ENCODE measurements at regions not wholly inside any gene's neighbourhood (a gene's known extent, or its start where the extent isn't known, plus 50 kb on each side); places are given as distances from the start of the nearest gene placed in this dataset.
"Not testable (repeated sequence)": the region's sequence is repeated elsewhere in the genome, so short reads cannot be mapped to it uniquely, and the experiment has no call there.

DNA sequence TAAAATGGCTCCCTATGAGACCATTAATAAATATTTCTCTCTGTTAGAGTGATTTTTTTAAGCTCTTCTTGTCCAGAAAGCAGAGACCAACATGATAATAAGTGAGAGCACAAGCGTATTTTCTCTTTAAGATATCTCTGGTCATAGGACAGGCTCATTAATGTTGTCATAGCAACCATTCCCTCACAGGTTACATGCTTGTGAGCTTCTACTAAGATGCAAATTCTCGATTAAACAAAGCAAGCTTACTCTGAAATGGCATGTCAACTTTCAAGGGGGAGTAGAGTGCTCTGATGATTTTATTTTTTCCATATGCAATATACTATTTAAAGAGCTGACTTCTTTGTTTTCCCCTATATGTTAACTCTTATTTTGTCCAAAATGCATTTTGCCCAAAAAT, 487.2 kb upstream of the LCORL start:
- no peak for DNase-seq

DNA sequence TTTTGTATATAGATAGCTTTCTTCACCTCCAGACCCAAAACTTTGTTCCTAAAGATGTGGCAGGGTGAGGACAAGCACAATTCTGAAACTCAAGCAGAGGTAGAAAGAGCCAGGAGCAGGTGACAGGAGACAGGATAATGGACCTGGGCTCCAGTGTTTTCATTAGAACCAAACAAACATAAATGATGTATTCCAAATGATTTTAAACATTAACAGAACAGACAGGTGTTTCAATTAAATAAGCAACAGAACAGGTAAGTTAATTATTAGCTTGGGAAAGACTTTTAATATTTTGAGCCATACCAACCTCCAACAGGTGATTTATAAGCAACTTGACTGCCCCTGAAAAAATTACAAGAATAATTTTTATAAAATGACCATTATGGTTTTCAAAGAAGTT, 459.4 kb upstream of the LCORL start:
- no peak for DNase-seq

DNA sequence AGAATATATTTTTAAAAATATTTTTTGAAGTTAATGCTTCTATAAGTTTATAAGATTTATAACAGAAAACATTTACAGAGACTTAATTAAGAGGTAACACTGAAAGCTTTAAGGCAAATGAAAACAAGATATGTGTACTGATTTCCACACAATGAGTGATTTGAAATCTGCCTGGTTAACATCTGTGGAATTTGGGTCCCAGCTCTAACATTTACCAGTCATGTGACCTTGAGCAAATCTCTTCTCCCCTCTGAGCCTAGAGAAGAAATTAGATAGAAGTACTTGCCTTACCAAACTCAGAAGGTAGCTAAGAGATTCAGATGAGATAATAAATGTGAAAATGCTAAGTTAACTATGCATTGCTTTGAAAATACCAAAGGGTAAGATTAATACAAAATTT, 458.8 kb upstream of the LCORL start:
- DNase-seq = no peak

DNA sequence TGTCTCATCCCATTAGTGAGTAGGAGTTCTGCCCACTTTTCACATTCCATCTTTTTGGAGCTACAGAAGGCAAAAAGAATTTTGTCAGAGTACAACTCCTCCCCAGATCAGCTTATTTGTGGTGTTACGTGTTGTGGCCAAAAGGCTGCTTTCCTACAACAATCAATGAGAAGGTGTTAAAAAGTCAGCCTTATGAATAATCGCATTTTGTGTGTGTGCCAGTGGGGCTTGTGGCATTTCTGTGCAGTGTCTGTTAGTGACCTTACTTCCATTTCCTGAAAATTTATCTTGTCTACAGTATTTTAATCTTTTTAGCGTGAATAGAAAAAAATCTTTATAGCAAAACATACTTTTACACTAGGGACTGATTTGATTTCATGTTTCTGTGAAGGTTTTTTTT, 458.3 kb upstream of the LCORL start:
- DNase-seq = no peak

DNA sequence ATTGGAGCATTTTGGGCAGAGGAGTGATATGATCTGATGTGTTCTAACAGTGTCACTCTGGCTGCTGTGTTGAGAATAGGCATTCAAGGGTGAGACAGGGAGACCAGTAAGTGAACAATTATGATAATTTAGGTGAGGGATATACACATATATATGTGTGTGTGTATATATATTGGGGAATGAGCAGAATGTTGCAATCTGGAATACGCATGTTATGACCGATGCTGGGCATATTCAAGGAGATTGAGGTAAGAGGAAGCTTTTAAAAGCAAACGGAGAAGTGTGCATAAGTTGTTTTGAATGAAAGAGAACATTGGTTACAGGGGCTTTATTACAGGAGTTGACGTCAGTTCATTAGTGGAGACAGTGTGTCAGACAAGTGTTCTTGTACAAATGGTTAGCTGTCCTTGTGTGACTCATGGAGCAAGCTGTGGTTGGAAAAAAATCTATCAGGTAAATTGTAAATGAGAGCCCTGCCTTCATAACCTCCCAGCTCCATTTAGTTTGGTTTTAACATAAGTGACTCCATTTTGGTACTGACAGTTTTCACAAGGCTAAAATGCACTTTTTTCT, 442.5 kb upstream of the LCORL start:
- no peak for DNase-seq

DNA sequence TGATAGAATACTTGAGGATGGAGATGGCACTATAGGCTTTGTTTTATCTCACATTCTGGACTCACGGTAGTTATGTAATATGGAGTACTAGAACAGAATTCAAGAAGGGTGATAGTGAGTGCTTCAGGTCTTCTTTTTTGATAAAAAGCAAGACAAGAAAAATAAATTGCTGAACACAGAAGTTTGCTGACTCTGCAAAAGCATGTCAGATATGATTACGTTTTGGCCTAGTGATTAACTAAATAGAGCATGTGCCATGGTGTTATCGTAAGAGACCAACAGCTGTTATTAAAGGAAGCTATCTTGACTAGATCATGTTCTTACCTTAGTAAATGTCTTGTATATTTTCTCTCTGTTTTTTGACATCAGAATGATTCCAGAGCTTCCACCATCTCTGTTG, 436.9 kb upstream of the LCORL start:
- no peak for DNase-seq

DNA sequence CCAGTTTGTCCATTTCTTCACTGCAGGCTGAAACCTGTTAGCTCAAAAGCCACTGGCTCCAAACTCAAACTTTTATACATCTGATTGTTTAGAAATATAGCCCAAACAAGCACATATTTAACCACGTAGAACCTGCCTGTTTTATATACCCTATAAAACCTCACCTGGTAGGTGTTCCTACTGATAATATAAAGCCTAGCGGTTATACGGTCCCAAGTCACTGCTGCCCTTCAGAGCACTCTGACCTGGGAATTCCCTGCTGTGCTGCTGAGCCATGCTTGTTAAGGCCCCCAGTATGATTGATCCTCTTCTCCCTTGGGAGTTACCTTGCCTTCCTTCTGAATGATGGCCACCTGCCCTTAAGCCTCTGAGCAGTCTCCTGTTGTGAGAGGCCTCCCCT, 432.8 kb upstream of the LCORL start:
- no peak for DNase-seq

DNA sequence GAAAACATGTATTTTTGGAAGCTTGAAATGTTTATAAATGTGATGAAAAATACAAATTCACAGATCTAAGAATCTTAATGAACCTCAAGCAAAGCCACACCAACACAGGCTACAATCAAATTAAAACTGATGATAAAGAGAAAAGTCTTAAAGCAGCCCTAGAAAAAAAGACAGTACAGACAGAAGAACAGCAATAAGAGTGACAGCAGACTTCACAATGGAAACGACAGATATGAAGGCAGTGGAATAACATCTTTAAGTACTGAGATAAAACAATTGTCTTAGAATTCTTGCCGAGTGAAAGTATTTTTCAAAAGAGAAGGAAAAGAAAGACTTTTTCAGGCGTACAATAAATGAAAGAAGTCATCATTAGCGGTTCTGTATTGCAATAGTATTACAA, 423.6 kb upstream of the LCORL start:
- no peak for DNase-seq

DNA sequence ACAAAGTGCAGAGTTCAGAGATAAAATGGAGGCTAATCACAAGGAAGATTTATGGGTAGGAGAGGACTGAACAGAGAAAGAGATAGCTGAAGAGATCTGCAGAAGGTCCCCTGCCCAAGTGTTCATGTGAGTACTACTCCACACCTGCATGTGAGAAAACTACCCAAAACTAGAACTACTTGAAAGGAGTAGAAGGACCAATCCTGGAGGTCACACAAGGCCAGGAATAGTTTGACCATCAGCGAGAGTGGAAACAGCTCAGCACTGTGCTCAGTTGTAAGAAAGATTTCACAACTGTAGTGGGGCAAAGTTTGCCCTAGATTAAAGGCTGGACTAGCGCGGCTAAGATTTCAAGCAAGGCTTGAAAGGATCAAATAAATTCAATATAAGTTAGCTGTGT, 422.7 kb upstream of the LCORL start:
- DNase-seq = no peak

DNA sequence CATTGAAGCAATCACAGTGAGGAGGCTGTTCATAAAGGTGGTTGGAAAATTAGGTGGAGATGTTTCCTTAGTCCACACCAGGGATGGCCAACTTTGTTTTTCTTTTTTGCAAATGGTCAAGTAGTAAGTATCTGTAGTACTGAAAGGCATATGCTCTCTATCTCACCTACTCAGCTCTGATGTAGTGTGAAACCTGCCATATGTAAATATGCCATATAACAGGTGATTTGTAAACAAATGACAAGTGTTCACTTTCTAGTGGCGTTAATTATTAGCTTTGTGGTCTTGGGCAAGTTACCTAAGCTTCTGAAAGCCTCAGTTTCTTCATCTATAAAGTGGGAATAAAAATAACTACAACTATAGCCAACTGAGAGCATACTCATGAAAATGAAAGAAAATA, 421.4 kb upstream of the LCORL start:
- DNase-seq = no peak

DNA sequence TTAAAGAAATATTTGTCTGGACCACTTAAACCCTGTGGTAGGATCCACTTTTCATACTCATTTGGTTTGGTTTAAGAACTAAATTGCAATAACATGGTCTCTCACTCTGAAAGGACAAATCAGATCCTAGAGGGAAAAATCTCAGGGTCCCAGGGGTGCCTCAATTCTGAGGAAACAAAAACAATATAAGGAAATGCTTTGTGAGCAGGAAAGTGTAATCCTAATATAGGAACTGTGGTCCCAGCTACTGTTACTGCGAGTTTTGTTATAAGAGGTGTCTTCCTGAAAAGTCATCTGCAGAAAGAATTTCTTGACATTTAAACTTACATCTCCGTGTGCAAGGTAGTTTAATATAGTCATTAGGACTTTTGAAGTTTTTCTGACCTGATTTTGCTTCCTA, 420.1 kb upstream of the LCORL start:
- no peak for DNase-seq

DNA sequence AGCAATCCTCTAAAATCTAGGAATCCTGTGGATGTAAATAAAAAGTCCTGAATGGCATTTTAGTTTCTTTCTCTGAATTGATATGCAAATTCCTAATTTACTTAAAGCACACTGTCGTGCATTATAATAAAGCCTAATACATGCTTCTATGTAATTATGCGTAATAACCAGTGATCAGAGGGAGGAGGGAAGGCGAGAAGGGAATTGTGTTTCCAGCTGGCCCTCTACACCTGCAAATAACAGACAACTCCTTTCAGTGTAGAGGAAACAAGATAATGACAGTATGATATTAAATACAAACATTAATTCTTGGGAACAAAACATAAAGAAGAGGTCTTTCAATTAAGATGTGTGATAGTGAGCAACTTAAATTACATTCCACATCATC, 419.6 kb upstream of the LCORL start:
- no peak for DNase-seq

DNA sequence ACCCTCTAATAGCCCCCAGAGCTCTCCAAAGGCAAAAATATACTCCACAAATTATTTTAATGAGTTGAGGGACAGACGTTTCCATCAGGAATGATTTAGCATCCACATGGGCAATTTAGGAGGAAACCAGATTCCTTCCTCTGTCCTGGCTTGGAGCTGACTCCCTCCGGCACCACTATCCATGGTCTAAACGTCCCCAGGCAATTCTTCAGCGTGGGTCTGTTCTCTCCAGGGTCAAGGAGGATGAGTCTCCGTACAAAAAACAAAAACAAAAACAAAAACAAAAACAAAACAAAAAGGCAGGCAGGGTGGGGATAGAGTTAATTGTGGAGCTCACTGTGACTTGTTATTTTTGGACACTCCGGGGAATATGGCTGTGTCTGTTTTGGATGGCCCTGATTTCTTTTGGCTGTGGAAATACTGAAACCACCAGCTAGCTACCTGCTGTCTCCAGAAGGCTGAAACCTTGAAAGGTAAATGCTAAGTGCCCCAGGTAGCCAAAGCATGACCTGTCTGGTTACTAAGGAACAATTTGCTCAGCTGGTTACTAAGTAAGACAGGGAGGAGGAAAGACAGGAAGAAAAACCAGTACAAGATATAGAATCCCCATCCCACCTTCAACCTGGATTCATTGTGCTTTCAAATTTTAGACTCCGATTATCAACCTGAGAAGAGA, 419.1 kb upstream of the LCORL start:
- DNase-seq = no peak

DNA sequence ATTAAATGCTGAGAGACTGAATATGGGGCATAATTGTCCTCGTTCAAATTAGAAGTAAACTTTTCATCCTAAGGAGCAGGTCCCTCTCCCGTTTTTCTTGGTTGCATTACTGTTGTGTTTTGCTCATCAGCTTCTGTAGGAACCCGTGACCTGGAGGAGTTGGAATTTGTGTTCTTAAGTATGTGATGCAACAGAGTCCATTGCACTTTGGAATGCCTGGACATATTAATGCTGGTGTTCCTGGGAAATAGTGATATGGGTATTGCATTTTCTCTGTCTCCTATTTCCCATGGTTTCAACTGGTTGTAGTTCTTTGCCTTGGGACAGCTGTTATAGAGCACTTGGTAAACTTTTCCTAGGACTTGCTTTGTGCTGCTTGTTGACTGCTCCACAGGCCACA, 417.8 kb upstream of the LCORL start:
- DNase-seq = no peak

DNA sequence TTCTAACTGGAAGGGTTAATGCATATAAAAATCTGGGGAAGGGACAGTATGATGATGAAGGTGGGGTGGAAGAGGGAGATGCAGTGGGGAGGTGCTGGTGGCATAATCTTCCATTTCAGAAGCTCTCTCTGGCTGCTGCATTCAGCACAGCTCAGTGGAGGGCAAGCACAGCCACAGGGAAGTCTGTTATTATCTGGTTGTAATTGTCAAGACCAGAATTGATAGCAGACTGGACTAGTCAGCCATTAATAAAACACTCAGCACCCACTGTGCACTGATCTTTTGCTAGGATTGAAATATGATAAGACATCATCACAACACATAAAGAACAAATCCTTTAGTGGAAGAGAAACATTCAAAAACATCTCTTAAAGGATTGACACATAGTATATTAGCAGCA, 414.2 kb upstream of the LCORL start:
- DNase-seq = no peak

DNA sequence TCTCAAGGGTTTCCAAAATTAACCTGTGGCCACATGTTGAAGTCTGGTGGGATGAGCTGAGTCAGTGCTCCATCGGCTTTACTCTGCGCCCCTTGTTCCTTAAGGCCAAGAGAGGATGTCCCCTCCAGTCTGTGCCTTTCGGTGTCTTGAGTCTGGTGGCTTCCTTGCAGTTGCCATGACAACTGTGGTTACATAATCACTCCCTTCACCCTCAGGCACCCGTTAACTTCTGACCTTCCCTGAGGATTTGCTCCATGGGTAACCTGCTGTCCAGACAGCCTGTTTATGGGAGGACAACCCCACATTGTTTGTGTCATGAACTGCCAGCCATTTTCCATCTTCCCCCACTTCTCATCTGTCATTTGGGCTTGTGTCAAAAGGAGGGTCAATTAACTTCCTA, 401.1 kb upstream of the LCORL start:
- DNase-seq = no peak

DNA sequence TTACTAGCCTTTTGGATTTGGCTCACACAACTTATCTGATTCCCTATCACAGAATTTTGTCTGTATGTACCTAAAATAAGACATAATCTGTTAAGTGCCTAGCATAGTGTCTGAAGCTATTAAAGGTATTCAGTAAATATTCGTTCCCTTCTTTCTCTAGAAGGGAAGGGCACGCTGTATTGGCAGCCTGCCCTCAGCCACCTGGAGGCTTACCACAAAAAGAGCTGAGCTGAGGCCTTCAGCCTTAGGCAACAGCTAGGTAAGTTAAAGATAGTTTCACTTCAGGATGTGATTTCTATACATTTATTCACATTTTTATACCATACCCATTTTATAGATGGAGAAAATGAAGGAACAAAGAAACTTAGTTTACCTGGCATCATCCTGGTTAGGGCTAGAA, 400.0 kb upstream of the LCORL start:
- DNase-seq = no peak

DNA sequence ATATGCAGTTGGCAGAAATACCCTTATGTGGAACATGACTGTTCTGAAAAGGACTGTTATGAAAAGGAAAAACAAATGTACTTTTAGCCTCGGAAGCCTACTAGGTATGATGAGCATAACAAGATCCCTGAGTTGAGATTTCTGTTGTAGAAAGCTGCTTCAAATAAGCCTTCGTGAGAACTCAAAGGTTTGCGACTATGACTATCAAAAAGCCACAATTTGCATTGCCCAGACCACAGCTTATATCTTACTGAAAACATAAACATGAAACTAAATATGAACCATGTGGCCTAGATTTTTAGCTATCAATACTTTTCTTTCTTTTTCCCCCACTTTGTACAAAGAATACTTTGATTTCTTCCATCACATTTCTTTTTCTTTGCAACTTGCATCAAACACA, 398.2 kb upstream of the LCORL start:
- no peak for DNase-seq

DNA sequence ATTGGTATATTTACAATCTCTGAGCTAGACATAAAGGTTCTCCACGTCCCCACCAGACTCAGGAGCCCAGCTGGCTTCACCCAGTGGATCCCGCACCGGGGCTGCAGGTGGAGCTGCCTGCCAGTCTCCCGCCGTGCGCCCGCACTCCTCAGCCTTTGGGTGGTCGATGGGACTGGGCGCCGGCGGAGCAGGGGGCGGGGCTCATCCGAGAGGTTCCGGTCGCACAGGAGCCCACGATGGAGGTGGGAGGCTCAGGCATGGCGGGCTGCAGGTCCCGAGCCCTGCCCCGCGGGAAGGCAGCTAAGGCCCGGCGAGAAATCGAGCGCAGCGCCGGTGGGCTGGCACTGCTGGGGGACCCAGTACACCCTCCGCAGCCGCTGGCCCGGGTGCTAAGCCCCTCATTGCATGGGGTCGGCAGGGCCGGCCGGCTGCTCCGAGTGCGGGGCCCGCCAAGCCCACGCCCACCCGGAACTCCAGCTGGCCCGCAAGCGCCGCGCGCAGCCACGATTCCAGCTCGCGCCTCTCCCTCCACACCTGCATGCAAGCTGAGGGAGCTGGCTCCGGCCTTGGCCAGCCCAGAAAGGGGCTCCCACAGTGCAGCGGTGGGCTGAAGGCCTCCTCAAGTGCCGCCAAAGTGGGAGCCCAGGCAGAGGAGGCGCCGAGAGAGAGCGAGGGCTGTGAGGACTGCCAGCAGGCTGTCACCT, 396.8 kb upstream of the LCORL start:
- not testable (repeated sequence) for DNase-seq

DNA sequence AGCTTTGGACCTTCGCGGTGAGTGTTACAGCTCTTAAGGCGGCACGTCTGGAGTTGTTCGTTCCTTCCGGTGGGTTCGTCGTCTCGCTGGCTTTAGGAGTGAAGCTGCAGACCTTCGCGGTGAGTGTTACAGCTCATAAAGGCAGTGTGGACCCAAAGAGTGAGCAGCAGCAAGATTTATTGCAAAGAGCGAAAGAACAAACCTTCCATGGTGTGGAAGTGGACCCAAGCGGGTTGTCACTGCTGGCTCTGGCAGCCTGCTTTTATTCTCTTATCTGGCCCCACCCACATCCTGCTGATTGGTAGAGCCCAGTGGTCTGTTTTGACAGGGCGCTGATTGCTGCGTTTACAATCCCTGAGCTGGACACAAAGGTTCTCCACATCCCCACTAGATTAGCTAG, 396.1 kb upstream of the LCORL start:
- DNase-seq = not testable (repeated sequence)

DNA sequence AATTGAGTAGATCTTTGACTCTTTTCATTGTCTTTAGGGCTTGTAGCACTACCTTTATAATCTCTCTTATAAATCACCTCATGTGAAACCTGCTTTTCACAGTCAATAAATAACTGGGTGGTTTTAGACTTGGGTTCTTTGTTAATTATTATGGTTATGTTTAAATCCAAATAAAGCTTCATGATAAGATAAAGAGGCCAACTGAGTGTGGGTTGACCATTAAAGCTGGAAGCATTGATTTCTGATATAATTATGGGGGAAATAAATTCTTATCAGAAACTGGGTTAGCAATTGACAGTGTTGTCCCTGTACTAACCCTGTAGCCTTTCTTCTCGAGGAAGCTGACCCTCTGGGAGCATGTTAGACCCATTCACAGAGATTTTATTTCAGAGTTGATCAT, 384.7 kb upstream of the LCORL start:
- no peak for DNase-seq

DNA sequence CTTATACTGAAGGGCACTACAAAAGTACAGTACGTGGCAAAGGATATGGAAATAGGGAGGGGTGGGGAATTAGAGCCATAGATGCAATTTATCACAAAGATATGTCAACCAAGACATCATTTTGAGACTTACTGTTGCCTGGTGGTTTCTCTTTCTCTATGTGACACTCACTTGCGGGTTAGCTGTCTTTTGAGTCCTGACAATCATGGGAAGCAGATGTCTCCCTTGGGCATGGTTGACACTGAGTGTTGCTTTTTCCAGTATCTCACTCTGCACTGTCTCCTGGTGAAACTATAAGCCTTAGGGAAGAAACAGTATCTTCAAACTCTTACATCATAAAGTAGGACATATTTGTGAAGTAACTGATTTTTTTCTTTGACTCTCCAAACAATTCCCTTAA, 383.5 kb upstream of the LCORL start:
- no peak for DNase-seq

DNA sequence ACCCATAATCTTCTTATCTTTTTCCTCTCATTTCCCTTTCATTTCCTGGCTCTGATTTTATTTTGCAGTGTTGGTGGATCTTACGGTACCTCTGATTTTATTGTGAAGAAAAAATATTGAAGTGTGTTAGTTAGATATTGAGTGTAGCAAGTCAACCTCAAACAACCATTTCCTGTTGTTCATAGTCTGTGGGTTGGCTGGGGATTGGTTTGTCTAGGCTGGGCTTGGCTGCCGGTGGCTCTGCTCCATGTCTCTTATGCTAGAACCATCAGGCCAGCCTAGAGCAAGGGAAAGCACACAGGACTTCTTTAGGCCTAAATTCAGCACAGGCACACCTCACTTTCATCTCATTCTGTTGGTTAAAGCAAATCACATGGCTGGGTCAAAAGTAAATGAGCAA, 383.1 kb upstream of the LCORL start:
- DNase-seq = no peak

DNA sequence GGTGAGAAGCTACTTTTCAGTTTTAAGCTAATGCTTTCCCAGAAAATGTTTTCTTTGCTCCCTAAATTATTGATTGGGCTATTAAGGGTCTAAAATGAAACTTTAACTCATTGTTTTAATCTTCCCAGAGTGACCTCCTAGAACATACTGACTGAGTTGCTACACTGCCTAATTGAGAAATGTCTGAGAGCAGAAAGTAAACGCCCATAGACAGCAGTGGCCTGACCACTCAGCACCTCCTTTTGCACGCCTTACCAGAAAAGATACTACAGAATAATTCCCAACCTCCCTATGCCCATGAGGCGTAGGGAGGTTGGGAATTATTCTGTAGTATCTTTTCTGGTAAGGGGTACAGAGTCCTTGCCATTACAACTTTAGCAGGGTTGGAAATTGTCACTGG, 381.8 kb upstream of the LCORL start:
- DNase-seq = no peak

DNA sequence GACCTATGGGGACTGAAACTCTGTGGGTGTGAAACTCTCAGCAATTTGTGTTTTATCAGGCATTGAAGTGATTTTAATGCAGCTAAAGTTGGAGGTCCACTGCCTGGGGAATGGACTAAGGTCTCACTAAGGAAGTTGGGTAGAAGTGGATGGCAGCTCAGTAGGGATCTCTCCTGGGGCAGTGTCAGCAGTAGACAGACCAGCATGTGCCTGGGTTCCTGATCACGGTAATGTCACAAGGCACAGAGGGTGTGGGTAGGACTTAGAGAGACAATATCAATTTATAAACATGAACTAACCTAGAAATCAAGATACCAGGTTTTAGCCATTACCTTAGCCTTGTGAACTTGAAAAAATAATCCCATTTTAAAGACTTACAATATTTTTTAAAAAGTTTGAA, 380.3 kb upstream of the LCORL start:
- no peak for DNase-seq

Measured in stimulated activated CD4-positive, alpha-beta T cell treated with anti-CD3 and anti-CD28 coated beads, Interleukin-1b, Interleukin-23, amount 100 ng/mL, for 48 hours (primary cell).